ENCODE measurements at regions not wholly inside any gene's neighbourhood (a gene's known extent, or its start where the extent isn't known, plus 50 kb on each side); places are given as distances from the start of the nearest gene placed in this dataset.

GRCh38 chr5:18970000-18970399 is 1018.0 kb downstream of the CDH18 start:
- Histone ChIP-seq H2AK5ac (ENCODE audit: low read depth, low read length) (no peak overlapping the region), H3K18ac (ENCODE audit: low read depth, low read length) (no peak overlapping the region), H2BK120ac (ENCODE audit: low read depth, low read length) (no peak overlapping the region), H4K8ac (ENCODE audit: low read depth in 2 of 2, low read length in 2 of 2) (no peak overlapping the region), H3K9me3 (ENCODE audit: control insufficient read depth, insufficient read depth, low read length) (peaks cover 8% of the 10 kb centered on the region), H3K36me3 (ENCODE audit: control insufficient read depth, insufficient read depth, low read length) (no peaks in the 10 kb centered on the region), H2AFZ (replicated peaks; ENCODE audit: low read length, poor library complexity) (no peak overlapping the region), H2AK9ac (replicated peaks; ENCODE audit: low read depth, low read length, poor library complexity) (no peak overlapping the region), H3K23ac (ENCODE audit: low read depth, low read length) (no peak overlapping the region), H3K4me2 (ENCODE audit: low read depth, low read length) (no peak overlapping the region), H2BK20ac (ENCODE audit: low read depth, low read length) (no peak overlapping the region), H3K4me1 (ENCODE audit: control insufficient read depth, insufficient read depth, low read length) (no peaks in the 10 kb centered on the region), H4K5ac (ENCODE audit: low read depth, low read length) (no peak overlapping the region), H4K91ac (ENCODE audit: insufficient read depth, low read depth, low read length) (no peak overlapping the region), H2BK5ac (ENCODE audit: low read depth, low read length, poor library complexity, severe bottlenecking) (no peak overlapping the region), H3K9me1 (ENCODE audit: insufficient read depth, low read length) (no peaks in the 10 kb centered on the region), H2BK15ac (ENCODE audit: low read depth, low read length) (no peak overlapping the region), H3K79me1 (ENCODE audit: low read depth in 1 of 2, low read length in 2 of 2) (no peaks in the 10 kb centered on the region), H3K56ac (ENCODE audit: extremely low read depth, insufficient read depth, low read length) (no peak overlapping the region), H3K27ac (ENCODE audit: insufficient read depth, low read length) (no peak overlapping the region), H3K4ac (ENCODE audit: low read depth, low read length) (no peak overlapping the region), H3K27me3 (ENCODE audit: control insufficient read depth, insufficient read depth, low read length) (no peaks in the 10 kb centered on the region), H3K14ac (replicated peaks; ENCODE audit: low read depth, low read length) (no peak overlapping the region), H3K9ac (ENCODE audit: low read depth, low read length) (no peak overlapping the region), H3K4me3 (ENCODE audit: insufficient read depth, low read depth, low read length) (no peak overlapping the region), H4K20me1 (ENCODE audit: insufficient read depth, low read length) (no peaks in the 10 kb centered on the region)
- BruUV-seq (replicated peaks): no TSS peak
- no CpG with 5 or more reads among the region's 5 CpGs for WGBS, 2 experiments (ENCODE audit: extremely low coverage in 2 of 2, insufficient read length in 1 of 2)
- TF ChIP-seq, protein P1, sequence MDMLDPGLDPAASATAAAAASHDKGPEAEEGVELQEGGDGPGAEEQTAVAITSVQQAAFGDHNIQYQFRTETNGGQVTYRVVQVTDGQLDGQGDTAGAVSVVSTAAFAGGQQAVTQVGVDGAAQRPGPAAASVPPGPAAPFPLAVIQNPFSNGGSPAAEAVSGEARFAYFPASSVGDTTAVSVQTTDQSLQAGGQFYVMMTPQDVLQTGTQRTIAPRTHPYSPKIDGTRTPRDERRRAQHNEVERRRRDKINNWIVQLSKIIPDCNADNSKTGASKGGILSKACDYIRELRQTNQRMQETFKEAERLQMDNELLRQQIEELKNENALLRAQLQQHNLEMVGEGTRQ (IDR thresholded peaks at IDR 0.05; ENCODE audit: low read depth, low read length): no peak
- no peak for TF ChIP-seq MAZ (IDR thresholded peaks at IDR 0.05; ENCODE audit: borderline replicate concordance, low read depth, low read length)
- TF ChIP-seq MAFK (IDR thresholded peaks at IDR 0.05; ENCODE audit: low read depth, low read length): no peak
- TF ChIP-seq CTCF (conservative IDR thresholded peaks at IDR 0.05; ENCODE audit: low read depth, low read length): no peak
- no peak for TF ChIP-seq CEBPB (IDR thresholded peaks at IDR 0.05; ENCODE audit: low read depth, low read length)
- no peak for TF ChIP-seq CHD1 (IDR thresholded peaks at IDR 0.05; ENCODE audit: low read depth, low read length)
- TF ChIP-seq MXI1 (IDR thresholded peaks at IDR 0.05; ENCODE audit: borderline replicate concordance, low read depth, low read length): no peak
- TF ChIP-seq RCOR1 (IDR thresholded peaks at IDR 0.05; ENCODE audit: insufficient replicate concordance, low read length): no peak
- no peak for TF ChIP-seq RAD21 (IDR thresholded peaks at IDR 0.05; ENCODE audit: low read length)
- no peak for TF ChIP-seq NFE2L2 (IDR thresholded peaks at IDR 0.05; ENCODE audit: low read depth, low read length)
- TF ChIP-seq POLR2A (IDR thresholded peaks at IDR 0.05; ENCODE audit: low read depth, low read length): no peak
- no peak for TF ChIP-seq ELK1 (IDR thresholded peaks at IDR 0.05; ENCODE audit: borderline replicate concordance, low read depth, low read length)
- no peak for DNase-seq
- no peak for ATAC-seq (ENCODE audit: low read depth)
- in situ Hi-C loops (cut with MboI; ENCODE audit: low sequenced_read_pairs) (no loop called here), intact Hi-C loops (cut with micrococcal nuclease) (no loop called here), dilution Hi-C loops (cut with HindIII; ENCODE audit: low sequenced_read_pairs, unreplicated experiment) (no loop called here)
- ChIA-PET POLR2A (ENCODE audit: unreplicated experiment) (no interaction called here), CTCF (no interaction called here)

Measured in IMR-90 (cell line).